ENCODE measurements at regions not wholly inside any gene's neighbourhood (a gene's known extent, or its start where the extent isn't known, plus 50 kb on each side); places are given as distances from the start of the nearest gene placed in this dataset.
A peak's percentile ranks its signal among the peaks of the same experiment; 100 is the strongest.

- TF ChIP-seq EP300 (IDR thresholded peaks at IDR 0.05; ENCODE audit: borderline replicate concordance) (no peak), TAF1 (IDR thresholded peaks at IDR 0.05; ENCODE audit: low read depth) (no peak), TCF12 (IDR thresholded peaks at IDR 0.05; ENCODE audit: low read depth) (no peak), FOXM1 (IDR thresholded peaks at IDR 0.05; ENCODE audit: borderline replicate concordance, low read depth) (no peak), ZBTB7A (IDR thresholded peaks at IDR 0.05; ENCODE audit: low read depth) (no peak)
- TF ChIP-seq, protein P1, sequence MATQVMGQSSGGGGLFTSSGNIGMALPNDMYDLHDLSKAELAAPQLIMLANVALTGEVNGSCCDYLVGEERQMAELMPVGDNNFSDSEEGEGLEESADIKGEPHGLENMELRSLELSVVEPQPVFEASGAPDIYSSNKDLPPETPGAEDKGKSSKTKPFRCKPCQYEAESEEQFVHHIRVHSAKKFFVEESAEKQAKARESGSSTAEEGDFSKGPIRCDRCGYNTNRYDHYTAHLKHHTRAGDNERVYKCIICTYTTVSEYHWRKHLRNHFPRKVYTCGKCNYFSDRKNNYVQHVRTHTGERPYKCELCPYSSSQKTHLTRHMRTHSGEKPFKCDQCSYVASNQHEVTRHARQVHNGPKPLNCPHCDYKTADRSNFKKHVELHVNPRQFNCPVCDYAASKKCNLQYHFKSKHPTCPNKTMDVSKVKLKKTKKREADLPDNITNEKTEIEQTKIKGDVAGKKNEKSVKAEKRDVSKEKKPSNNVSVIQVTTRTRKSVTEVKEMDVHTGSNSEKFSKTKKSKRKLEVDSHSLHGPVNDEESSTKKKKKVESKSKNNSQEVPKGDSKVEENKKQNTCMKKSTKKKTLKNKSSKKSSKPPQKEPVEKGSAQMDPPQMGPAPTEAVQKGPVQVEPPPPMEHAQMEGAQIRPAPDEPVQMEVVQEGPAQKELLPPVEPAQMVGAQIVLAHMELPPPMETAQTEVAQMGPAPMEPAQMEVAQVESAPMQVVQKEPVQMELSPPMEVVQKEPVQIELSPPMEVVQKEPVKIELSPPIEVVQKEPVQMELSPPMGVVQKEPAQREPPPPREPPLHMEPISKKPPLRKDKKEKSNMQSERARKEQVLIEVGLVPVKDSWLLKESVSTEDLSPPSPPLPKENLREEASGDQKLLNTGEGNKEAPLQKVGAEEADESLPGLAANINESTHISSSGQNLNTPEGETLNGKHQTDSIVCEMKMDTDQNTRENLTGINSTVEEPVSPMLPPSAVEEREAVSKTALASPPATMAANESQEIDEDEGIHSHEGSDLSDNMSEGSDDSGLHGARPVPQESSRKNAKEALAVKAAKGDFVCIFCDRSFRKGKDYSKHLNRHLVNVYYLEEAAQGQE (IDR thresholded peaks at IDR 0.05; ENCODE audit: low read depth): no peak
- TF ChIP-seq, protein P2, sequence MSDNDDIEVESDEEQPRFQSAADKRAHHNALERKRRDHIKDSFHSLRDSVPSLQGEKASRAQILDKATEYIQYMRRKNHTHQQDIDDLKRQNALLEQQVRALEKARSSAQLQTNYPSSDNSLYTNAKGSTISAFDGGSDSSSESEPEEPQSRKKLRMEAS (IDR thresholded peaks at IDR 0.05): no peak
- TF ChIP-seq, protein P3, sequence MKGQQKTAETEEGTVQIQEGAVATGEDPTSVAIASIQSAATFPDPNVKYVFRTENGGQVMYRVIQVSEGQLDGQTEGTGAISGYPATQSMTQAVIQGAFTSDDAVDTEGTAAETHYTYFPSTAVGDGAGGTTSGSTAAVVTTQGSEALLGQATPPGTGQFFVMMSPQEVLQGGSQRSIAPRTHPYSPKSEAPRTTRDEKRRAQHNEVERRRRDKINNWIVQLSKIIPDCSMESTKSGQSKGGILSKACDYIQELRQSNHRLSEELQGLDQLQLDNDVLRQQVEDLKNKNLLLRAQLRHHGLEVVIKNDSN (IDR thresholded peaks at IDR 0.05): no peak
Measured at GRCh38 chr17:5705876-5706576, 121.7 kb upstream of the NLRP1 start.

GRCh38 chr17:5706577-5707210, 122.4 kb upstream of the NLRP1 start:
- TF ChIP-seq EGR1 (IDR thresholded peaks at IDR 0.05) (no peak), RAD21 (IDR thresholded peaks at IDR 0.05; ENCODE audit: low read depth) (peak; percentile 55)

- no peak for TF ChIP-seq FOXM1 (IDR thresholded peaks at IDR 0.05; ENCODE audit: borderline replicate concordance, low read depth)
- TF ChIP-seq CREB1 (IDR thresholded peaks at IDR 0.05; ENCODE audit: low read depth): no peak
- TF ChIP-seq CEBPB (IDR thresholded peaks at IDR 0.05): no peak
- TF ChIP-seq TEAD4 (IDR thresholded peaks at IDR 0.05): no peak
- TF ChIP-seq, protein P3 (IDR thresholded peaks at IDR 0.05): no peak
- TF ChIP-seq, protein P2 (IDR thresholded peaks at IDR 0.05): no peak
- TF ChIP-seq YY1 (IDR thresholded peaks at IDR 0.05; ENCODE audit: low read depth): no peak
- no peak for TF ChIP-seq TCF12 (IDR thresholded peaks at IDR 0.05; ENCODE audit: low read depth)
- no peak for TF ChIP-seq EGR1 (IDR thresholded peaks at IDR 0.05)
- TF ChIP-seq, protein P1 (IDR thresholded peaks at IDR 0.05; ENCODE audit: low read depth): no peak
- TF ChIP-seq RAD21 (IDR thresholded peaks at IDR 0.05; ENCODE audit: low read depth): no peak
- TF ChIP-seq ZBTB7A (IDR thresholded peaks at IDR 0.05; ENCODE audit: low read depth): no peak
- TF ChIP-seq EP300 (IDR thresholded peaks at IDR 0.05; ENCODE audit: borderline replicate concordance): no peak
- TF ChIP-seq NFIC (IDR thresholded peaks at IDR 0.05): no peak
- no peak for TF ChIP-seq TAF1 (IDR thresholded peaks at IDR 0.05; ENCODE audit: low read depth)
Measured at GRCh38 chr17:5707482-5707881, 123.2 kb upstream of the NLRP1 start.

DNA sequence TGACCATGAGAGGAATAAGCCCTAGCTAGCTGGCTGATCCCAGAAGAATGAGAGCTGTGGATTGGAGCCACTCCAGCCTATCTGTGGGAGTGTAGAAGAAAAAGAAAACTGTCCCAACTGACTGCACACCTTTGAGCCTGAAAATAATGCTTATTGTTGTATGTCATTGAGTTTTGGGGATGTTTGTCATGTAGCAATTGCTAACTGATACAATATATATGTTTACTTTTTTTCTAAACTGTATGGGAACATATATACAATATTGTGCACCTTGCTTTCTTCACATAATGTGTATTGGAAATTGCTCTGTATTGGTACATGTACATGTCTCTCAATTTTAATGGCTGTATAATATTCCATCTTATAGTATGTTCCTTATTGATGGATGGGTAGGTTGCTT, 124.0 kb upstream of the NLRP1 start:
- TF ChIP-seq, protein P3 (IDR thresholded peaks at IDR 0.05): no peak
- TF ChIP-seq, protein P2 (IDR thresholded peaks at IDR 0.05): no peak
- TF ChIP-seq FOXM1 (IDR thresholded peaks at IDR 0.05; ENCODE audit: borderline replicate concordance, low read depth): no peak
- TF ChIP-seq YY1 (IDR thresholded peaks at IDR 0.05; ENCODE audit: low read depth): no peak
- no peak for TF ChIP-seq TEAD4 (IDR thresholded peaks at IDR 0.05)
- TF ChIP-seq ZBTB7A (IDR thresholded peaks at IDR 0.05; ENCODE audit: low read depth): no peak
- no peak for TF ChIP-seq EP300 (IDR thresholded peaks at IDR 0.05; ENCODE audit: borderline replicate concordance)
- no peak for TF ChIP-seq RAD21 (IDR thresholded peaks at IDR 0.05; ENCODE audit: low read depth)
- no peak for TF ChIP-seq TCF12 (IDR thresholded peaks at IDR 0.05; ENCODE audit: low read depth)
- TF ChIP-seq TAF1 (IDR thresholded peaks at IDR 0.05; ENCODE audit: low read depth): no peak

GRCh38 chr17:5711344-5711743, 127.0 kb upstream of the NLRP1 start:
- TF ChIP-seq EGR1 (IDR thresholded peaks at IDR 0.05) (no peak), TAF1 (IDR thresholded peaks at IDR 0.05; ENCODE audit: low read depth) (no peak), CEBPB (IDR thresholded peaks at IDR 0.05) (no peak), FOXM1 (IDR thresholded peaks at IDR 0.05; ENCODE audit: borderline replicate concordance, low read depth) (no peak), EP300 (IDR thresholded peaks at IDR 0.05; ENCODE audit: borderline replicate concordance) (no peak), ZBTB7A (IDR thresholded peaks at IDR 0.05; ENCODE audit: low read depth) (no peak), NFIC (IDR thresholded peaks at IDR 0.05) (no peak), TEAD4 (IDR thresholded peaks at IDR 0.05) (no peak), TCF12 (IDR thresholded peaks at IDR 0.05; ENCODE audit: low read depth) (no peak)
- TF ChIP-seq, protein P3 (IDR thresholded peaks at IDR 0.05): no peak

Data from Ishikawa (cell line).